GM12875 (cell line): ENCODE measurements at regions not wholly inside any gene's neighbourhood (a gene's known extent, or its start where the extent isn't known, plus 50 kb on each side); places are given as distances from the start of the nearest gene placed in this dataset.

ENCODE experiments used
- H3K4me3 ChIP-seq: one replicate; pipeline ENCODE4 v1.5.1; 2011; ENCODE audit warnings: low read depth, low read length, control low read depth
- CTCF ChIP-seq: IDR thresholded peaks from 2 replicates; pipeline ENCODE4 v1.5.1; 2011; ENCODE audit warnings: low read depth, mild to moderate bottlenecking, control low read depth, inconsistent platforms, low read length, moderate library complexity, borderline replicate concordance; ENCODE audit not compliant: insufficient read depth

DNA sequence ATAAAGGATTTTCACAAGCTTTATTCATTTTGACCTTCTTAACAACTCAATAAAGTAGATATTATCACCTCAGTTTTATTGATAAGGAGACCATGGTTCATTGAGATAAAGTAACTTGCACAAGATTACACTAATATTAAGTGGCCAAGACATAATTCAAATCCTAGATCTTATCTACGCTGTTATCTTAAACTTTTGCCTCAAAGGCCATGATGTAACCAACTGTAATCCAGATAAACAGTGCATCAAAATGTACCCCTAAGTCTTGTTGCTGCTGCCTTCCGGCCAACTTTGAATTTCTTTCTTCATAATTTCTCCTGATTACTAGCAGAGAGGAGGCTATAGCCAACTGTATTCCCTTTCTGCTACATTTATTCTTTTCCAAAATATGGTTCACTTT, 1094.8 kb upstream of the PIK3C3 start:
- H3K4me3 ChIP-seq, result no peak overlapping the region
- no peak for TF ChIP-seq CTCF

DNA sequence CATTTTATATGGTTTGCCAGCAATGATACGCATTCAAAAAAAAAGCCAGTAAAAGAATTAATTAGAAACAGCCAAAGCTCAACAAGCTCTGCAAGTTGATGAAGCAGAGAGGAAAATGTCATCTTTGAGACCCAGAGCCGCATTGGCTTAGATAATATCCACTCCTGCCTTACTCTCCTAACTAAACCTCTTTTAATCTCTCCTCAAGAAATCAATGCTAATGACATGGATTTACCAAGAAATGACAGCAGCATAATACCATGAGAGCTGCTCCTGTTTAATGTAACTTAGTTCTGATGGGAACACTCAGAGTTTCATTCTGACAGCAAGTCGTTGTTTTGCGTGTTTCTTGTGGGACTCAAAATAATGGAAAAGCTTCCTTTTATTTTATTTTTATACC, 1099.4 kb upstream of the PIK3C3 start:
- no peak overlapping the region for H3K4me3 ChIP-seq
- no peak for TF ChIP-seq CTCF

DNA sequence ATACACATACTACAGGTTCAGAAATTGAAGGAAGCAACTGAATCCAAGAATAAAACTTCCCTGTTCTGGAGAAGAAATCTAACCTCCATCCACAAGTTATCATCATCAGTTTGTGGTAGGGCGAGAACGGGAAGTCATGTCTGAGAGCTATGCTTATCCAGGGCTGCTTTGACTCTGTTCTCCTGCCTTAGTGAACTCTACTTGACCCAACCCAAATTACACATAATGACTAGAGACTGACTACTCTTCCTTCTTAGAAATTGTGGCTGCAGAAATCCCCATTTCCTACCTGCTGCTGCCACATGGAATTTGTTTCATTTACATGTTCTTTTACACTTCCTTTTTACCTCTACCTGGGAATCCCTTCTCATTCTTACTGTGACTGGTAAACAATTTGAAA, 1102.6 kb upstream of the PIK3C3 start:
- TF ChIP-seq CTCF, result no peak

DNA sequence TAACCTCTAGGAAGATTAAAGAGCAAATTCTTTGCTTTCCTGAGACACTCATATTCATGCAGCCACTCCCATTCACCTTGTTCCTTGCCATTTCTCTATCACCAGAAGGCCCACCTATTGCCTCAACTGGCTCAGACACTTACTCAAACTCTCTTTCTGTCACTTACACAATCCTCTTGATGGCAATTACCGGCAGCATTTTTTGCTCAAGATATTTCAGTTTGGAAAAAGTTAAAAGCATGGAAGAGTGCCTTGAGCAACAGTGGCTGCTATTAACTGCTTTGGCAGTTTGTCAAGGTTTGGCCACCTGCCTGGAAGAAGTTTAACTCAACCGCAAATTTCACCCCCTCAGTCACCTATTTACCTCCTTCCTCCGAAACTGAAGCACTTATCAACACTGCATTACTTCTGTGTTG, 1104.0 kb upstream of the PIK3C3 start:
- no peak for TF ChIP-seq CTCF
- H3K4me3 ChIP-seq, result no peak overlapping the region

More for the DNA sequence above, 1102.6 kb upstream of the PIK3C3 start:
- H3K4me3 ChIP-seq, result no peak overlapping the region

- no peak for TF ChIP-seq CTCF
- H3K4me3 ChIP-seq, result no peak overlapping the region
Measured at GRCh38 chr18:40849886-40850285, 1105.1 kb upstream of the PIK3C3 start.

DNA sequence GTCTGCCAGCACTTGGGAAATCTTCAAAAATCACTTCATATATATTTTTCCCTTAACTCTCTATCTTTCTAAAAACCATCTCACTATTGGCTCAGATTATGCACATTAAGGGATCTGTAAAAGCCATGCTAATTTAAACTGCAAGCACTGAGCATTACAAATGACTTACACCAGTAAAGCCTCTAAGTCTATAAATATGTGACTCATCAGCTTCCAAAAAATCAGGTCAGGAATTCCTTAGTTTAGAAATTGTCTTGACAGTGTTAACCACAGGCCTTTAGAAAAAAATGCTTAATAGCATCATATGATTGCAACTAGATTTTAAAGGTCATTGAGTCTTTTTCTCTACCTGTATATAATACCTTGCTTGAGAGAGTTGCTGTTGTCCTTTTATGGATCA, 1113.6 kb upstream of the PIK3C3 start:
- TF ChIP-seq CTCF, result no peak
- no peak overlapping the region for H3K4me3 ChIP-seq

DNA sequence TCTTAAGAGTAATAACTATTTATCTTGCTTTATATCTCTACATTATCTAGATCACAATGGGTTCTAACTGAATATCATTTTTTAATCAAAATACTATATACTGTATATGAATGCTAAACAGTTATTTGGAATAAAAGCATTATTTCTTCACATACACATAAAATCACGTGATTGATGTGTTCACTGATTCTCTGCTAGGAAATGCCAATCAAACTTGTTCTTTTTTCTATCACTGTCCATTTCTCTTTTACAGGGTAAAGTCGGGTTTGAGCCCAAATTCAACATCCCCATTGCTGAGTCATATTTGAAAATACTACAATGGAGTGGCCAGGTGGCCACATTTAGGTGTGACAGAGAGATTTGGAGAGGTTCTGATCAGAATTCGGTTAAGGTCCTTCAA, 1114.0 kb upstream of the PIK3C3 start:
- no peak overlapping the region for H3K4me3 ChIP-seq
- TF ChIP-seq CTCF, result no peak
